GM12875 (cell line): ENCODE measurements at regions not wholly inside any gene's neighbourhood (a gene's known extent, or its start where the extent isn't known, plus 50 kb on each side); places are given as distances from the start of the nearest gene placed in this dataset.

Experiments used
- H3K4me3 ChIP-seq: one replicate; pipeline ENCODE4 v1.5.1; 2011; ENCODE audit warnings: low read depth, low read length, control low read depth
- CTCF ChIP-seq: IDR thresholded peaks from 2 replicates; pipeline ENCODE4 v1.5.1; 2011; ENCODE audit warnings: low read depth, mild to moderate bottlenecking, control low read depth, inconsistent platforms, low read length, moderate library complexity, borderline replicate concordance; ENCODE audit not compliant: insufficient read depth

GRCh38 chr6:119586250-119586882 lies 236.8 kb upstream of the MAN1A1 start:
- no peak overlapping the region for H3K4me3 ChIP-seq
- TF ChIP-seq CTCF, result no peak

- TF ChIP-seq CTCF, result no peak
- H3K4me3 ChIP-seq, result no peak overlapping the region
These were observed 234.5 kb upstream of the MAN1A1 start for GRCh38 chr6:119584088-119584487.

GRCh38 chr6:119581220-119581619 lies 231.7 kb upstream of the MAN1A1 start:
- TF ChIP-seq CTCF, result no peak
- H3K4me3 ChIP-seq, result no peak overlapping the region

- TF ChIP-seq CTCF, result no peak
- H3K4me3 ChIP-seq, result no peak overlapping the region
These were observed 226.2 kb upstream of the MAN1A1 start for GRCh38 chr6:119575721-119576120.

GRCh38 chr6:119568580-119568979 lies 219.0 kb upstream of the MAN1A1 start:
- no peak for TF ChIP-seq CTCF
- no peak overlapping the region for H3K4me3 ChIP-seq

GRCh38 chr6:119566546-119567260 lies 217.1 kb upstream of the MAN1A1 start:
- TF ChIP-seq CTCF, result no peak
- no peak overlapping the region for H3K4me3 ChIP-seq

- TF ChIP-seq CTCF, result no peak
These were observed 216.3 kb upstream of the MAN1A1 start for GRCh38 chr6:119565893-119566292.

More at GRCh38 chr6:119565893-119566292, 216.3 kb upstream of the MAN1A1 start:
- H3K4me3 ChIP-seq, result no peak overlapping the region
